ENCODE measurements at regions not wholly inside any gene's neighbourhood (a gene's known extent, or its start where the extent isn't known, plus 50 kb on each side); places are given as distances from the start of the nearest gene placed in this dataset.

DNA sequence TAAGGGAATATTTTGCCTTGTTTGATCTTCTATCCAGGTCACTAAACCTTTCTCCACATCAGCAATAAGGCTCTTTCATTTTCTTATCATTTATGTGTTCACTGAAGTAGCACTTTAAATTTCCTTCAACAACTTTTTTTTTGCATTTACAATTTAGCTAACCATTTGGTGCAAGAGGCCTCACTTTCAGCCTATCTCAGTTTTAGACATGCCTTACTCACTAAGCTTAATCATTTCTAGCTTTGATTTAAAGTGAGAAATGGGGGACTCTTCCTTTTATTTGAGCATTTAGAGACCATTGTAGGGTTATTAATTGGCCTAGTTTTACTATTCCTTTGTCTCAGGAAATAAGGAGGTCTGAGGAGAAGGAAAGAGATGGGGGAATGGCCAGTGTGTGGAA lies 250.5 kb downstream of the AUH start:
- no peaks in the 10 kb centered on the region for H3K79me2 ChIP-seq (ENCODE audit: control insufficient read depth, low read length)
- no peaks in the 10 kb centered on the region for H3K27me3 ChIP-seq (ENCODE audit: control insufficient read depth, low read length)
- H3F3A ChIP-seq (ENCODE audit: control insufficient read depth, insufficient read depth), result no peaks in the 10 kb centered on the region
- H3K9me2 ChIP-seq (replicated peaks; ENCODE audit: control insufficient read depth, low read length), result no peaks in the 10 kb centered on the region
- H3K4me3 ChIP-seq (ENCODE audit: low read length), result no peak overlapping the region
- H3K27ac ChIP-seq (ENCODE audit: low read depth, low read length), result no peak overlapping the region
- no peak overlapping the region for H3K4me2 ChIP-seq (ENCODE audit: low read length)
- no peaks in the 10 kb centered on the region for H3K4me1 ChIP-seq (ENCODE audit: control insufficient read depth, low read length)
- no peaks in the 10 kb centered on the region for H3K36me3 ChIP-seq (ENCODE audit: control insufficient read depth, low read length)
- TF ChIP-seq CTCF (IDR thresholded peaks at IDR 0.05; ENCODE audit: low read depth, low read length, poor library complexity, severe bottlenecking), result no peak
- no peak for TF ChIP-seq EZH2phosphoT487 (IDR thresholded peaks at IDR 0.05; ENCODE audit: borderline replicate concordance, low read length)
- no peaks in the 10 kb centered on the region for H3K9me3 ChIP-seq (ENCODE audit: control insufficient read depth, insufficient read depth, low read length)
- H4K20me1 ChIP-seq (ENCODE audit: control insufficient read depth, insufficient read depth, low read depth, low read length), result no peaks in the 10 kb centered on the region

GRCh38 chr9:91111876-91112275 lies 249.8 kb downstream of the AUH start:
- Histone ChIP-seq H3K4me2 (ENCODE audit: low read length) (no peak overlapping the region), H3F3A (ENCODE audit: control insufficient read depth, insufficient read depth) (no peaks in the 10 kb centered on the region), H3K36me3 (ENCODE audit: control insufficient read depth, low read length) (no peaks in the 10 kb centered on the region), H3K79me2 (ENCODE audit: control insufficient read depth, low read length) (no peaks in the 10 kb centered on the region), H3K27me3 (ENCODE audit: control insufficient read depth, low read length) (no peaks in the 10 kb centered on the region), H3K9me3 (ENCODE audit: control insufficient read depth, insufficient read depth, low read length) (no peaks in the 10 kb centered on the region), H3K4me1 (ENCODE audit: control insufficient read depth, low read length) (no peaks in the 10 kb centered on the region), H3K9me2 (replicated peaks; ENCODE audit: control insufficient read depth, low read length) (no peaks in the 10 kb centered on the region), H3K27ac (ENCODE audit: low read depth, low read length) (no peak overlapping the region), H4K20me1 (ENCODE audit: control insufficient read depth, insufficient read depth, low read depth, low read length) (no peaks in the 10 kb centered on the region), H3K4me3 (ENCODE audit: low read length) (no peak overlapping the region)
- TF ChIP-seq CTCF (IDR thresholded peaks at IDR 0.05; ENCODE audit: low read depth, low read length, poor library complexity, severe bottlenecking) (no peak), EZH2phosphoT487 (IDR thresholded peaks at IDR 0.05; ENCODE audit: borderline replicate concordance, low read length) (no peak)

GRCh38 chr9:91113016-91113415 lies 248.7 kb downstream of the AUH start:
- no peak for TF ChIP-seq CTCF (IDR thresholded peaks at IDR 0.05; ENCODE audit: low read depth, low read length, poor library complexity, severe bottlenecking)
- no peak for TF ChIP-seq EZH2phosphoT487 (IDR thresholded peaks at IDR 0.05; ENCODE audit: borderline replicate concordance, low read length)
- Histone ChIP-seq H3K27ac (ENCODE audit: low read depth, low read length) (no peak overlapping the region), H3K4me3 (ENCODE audit: low read length) (no peak overlapping the region), H4K20me1 (ENCODE audit: control insufficient read depth, insufficient read depth, low read depth, low read length) (no peaks in the 10 kb centered on the region), H3K79me2 (ENCODE audit: control insufficient read depth, low read length) (no peaks in the 10 kb centered on the region), H3K4me2 (ENCODE audit: low read length) (no peak overlapping the region), H3K9me3 (ENCODE audit: control insufficient read depth, insufficient read depth, low read length) (no peaks in the 10 kb centered on the region), H3K4me1 (ENCODE audit: control insufficient read depth, low read length) (no peaks in the 10 kb centered on the region), H3K27me3 (ENCODE audit: control insufficient read depth, low read length) (no peaks in the 10 kb centered on the region), H3F3A (ENCODE audit: control insufficient read depth, insufficient read depth) (no peaks in the 10 kb centered on the region), H3K9me2 (replicated peaks; ENCODE audit: control insufficient read depth, low read length) (no peaks in the 10 kb centered on the region), H3K36me3 (ENCODE audit: control insufficient read depth, low read length) (no peaks in the 10 kb centered on the region)

DNA sequence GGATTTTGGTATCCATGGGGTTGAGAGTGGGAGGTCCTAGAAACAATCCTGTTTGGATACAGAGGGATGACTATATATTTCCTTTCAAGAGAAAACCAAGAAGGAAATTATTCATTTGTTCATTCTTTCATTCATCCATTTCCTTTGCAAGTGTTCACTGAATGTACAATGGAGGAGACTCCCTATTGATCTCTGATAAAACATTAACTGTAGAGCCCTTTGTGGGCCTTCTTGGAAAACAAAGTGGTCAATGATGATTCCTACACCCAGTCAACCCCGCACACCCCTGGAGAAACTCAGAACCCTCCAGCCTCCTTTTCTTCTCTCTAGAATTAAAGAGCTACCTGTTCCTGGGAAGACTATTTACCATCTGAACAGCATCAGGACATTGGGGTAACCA lies 247.3 kb downstream of the AUH start:
- Histone ChIP-seq H3K4me1 (ENCODE audit: control insufficient read depth, low read length) (no peaks in the 10 kb centered on the region), H3K4me3 (ENCODE audit: low read length) (no peak overlapping the region), H3K27me3 (ENCODE audit: control insufficient read depth, low read length) (no peaks in the 10 kb centered on the region), H3K36me3 (ENCODE audit: control insufficient read depth, low read length) (no peaks in the 10 kb centered on the region), H4K20me1 (ENCODE audit: control insufficient read depth, insufficient read depth, low read depth, low read length) (no peaks in the 10 kb centered on the region), H3F3A (ENCODE audit: control insufficient read depth, insufficient read depth) (no peaks in the 10 kb centered on the region), H3K27ac (ENCODE audit: low read depth, low read length) (no peak overlapping the region), H3K9me2 (replicated peaks; ENCODE audit: control insufficient read depth, low read length) (no peaks in the 10 kb centered on the region), H3K79me2 (ENCODE audit: control insufficient read depth, low read length) (no peaks in the 10 kb centered on the region), H3K9me3 (ENCODE audit: control insufficient read depth, insufficient read depth, low read length) (no peaks in the 10 kb centered on the region), H3K4me2 (ENCODE audit: low read length) (no peak overlapping the region)
- TF ChIP-seq EZH2phosphoT487 (IDR thresholded peaks at IDR 0.05; ENCODE audit: borderline replicate concordance, low read length) (no peak), CTCF (IDR thresholded peaks at IDR 0.05; ENCODE audit: low read depth, low read length, poor library complexity, severe bottlenecking) (no peak)

All from DOHH2 (cell line).